KOPT-K1 (cell line): ENCODE measurements at regions not wholly inside any gene's neighbourhood (a gene's known extent, or its start where the extent isn't known, plus 50 kb on each side); places are given as distances from the start of the nearest gene placed in this dataset.

Source experiments
- H3K27ac ChIP-seq: fragments of 200-600 bp; sonication (generic); 2 replicates; pipeline ENCODE4 v1.5.1; 2016; ENCODE audit warnings: antibody characterized with exemption, mild to moderate bottlenecking, low read depth, low read length; ENCODE audit not compliant: poor library complexity, severe bottlenecking
- H3K36me3 ChIP-seq: fragments of 200-600 bp; sonication (generic); 2 replicates; pipeline ENCODE4 v1.5.1; 2017; ENCODE audit warnings: antibody characterized with exemption, mild to moderate bottlenecking, low read length, moderate library complexity; ENCODE audit not compliant: insufficient read depth
- H3K9me3 ChIP-seq: fragments of 200-600 bp; sonication (generic); 2 replicates; pipeline ENCODE4 v1.5.1; 2017; ENCODE audit warnings: antibody characterized with exemption, low read length, mild to moderate bottlenecking; ENCODE audit not compliant: insufficient read depth, poor library complexity, severe bottlenecking

- no peak overlapping the region for H3K27ac ChIP-seq
- H3K9me3 ChIP-seq, result no peaks in the 10 kb centered on the region
- no peaks in the 10 kb centered on the region for H3K36me3 ChIP-seq
Observed at GRCh38 chrY:17339028-17339427, 541.0 kb downstream of the CDY2B start.

- no peak overlapping the region for H3K27ac ChIP-seq
- no peaks in the 10 kb centered on the region for H3K36me3 ChIP-seq
- no peaks in the 10 kb centered on the region for H3K9me3 ChIP-seq
Observed at GRCh38 chrY:17330733-17331132, 549.3 kb downstream of the CDY2B start.

- H3K27ac ChIP-seq, result no peak overlapping the region
- H3K36me3 ChIP-seq, result no peaks in the 10 kb centered on the region
- H3K9me3 ChIP-seq, result no peaks in the 10 kb centered on the region
Observed at GRCh38 chrY:17319916-17320315, 560.1 kb downstream of the CDY2B start.

- Histone ChIP-seq H3K27ac (no peak overlapping the region), H3K9me3 (no peaks in the 10 kb centered on the region), H3K36me3 (no peaks in the 10 kb centered on the region)
Observed at GRCh38 chrY:17318631-17319030, 561.4 kb downstream of the CDY2B start.

- no peak overlapping the region for H3K27ac ChIP-seq
Observed at GRCh38 chrY:17277056-17277455, 603.0 kb downstream of the CDY2B start.

GRCh38 chrY:17259497-17259896, 620.5 kb downstream of the CDY2B start:
- H3K27ac ChIP-seq, result no peak overlapping the region
- H3K9me3 ChIP-seq, result no peaks in the 10 kb centered on the region
- no peaks in the 10 kb centered on the region for H3K36me3 ChIP-seq

More at GRCh38 chrY:17277056-17277455, 603.0 kb downstream of the CDY2B start:
- H3K36me3 ChIP-seq, result no peaks in the 10 kb centered on the region
- H3K9me3 ChIP-seq, result no peaks in the 10 kb centered on the region

GRCh38 chrY:17238406-17238805, 641.6 kb downstream of the CDY2B start:
- Histone ChIP-seq H3K36me3 (no peaks in the 10 kb centered on the region), H3K27ac (no peak overlapping the region), H3K9me3 (no peaks in the 10 kb centered on the region)

- no peaks in the 10 kb centered on the region for H3K9me3 ChIP-seq
- H3K36me3 ChIP-seq, result no peaks in the 10 kb centered on the region
- H3K27ac ChIP-seq, result no peak overlapping the region
Observed at GRCh38 chrY:17235769-17236168, 644.3 kb downstream of the CDY2B start.

GRCh38 chrY:17233435-17234109, 646.4 kb downstream of the CDY2B start:
- no peaks in the 10 kb centered on the region for H3K9me3 ChIP-seq
- H3K36me3 ChIP-seq, result no peaks in the 10 kb centered on the region
- H3K27ac ChIP-seq, result no peak overlapping the region

GRCh38 chrY:17231994-17232393, 648.0 kb downstream of the CDY2B start:
- no peaks in the 10 kb centered on the region for H3K9me3 ChIP-seq
- H3K36me3 ChIP-seq, result no peaks in the 10 kb centered on the region
- H3K27ac ChIP-seq, result no peak overlapping the region

- Histone ChIP-seq H3K27ac (no peak overlapping the region), H3K36me3 (no peaks in the 10 kb centered on the region), H3K9me3 (no peaks in the 10 kb centered on the region)
Observed at GRCh38 chrY:17223502-17223901, 656.5 kb downstream of the CDY2B start.

GRCh38 chrY:17202395-17202794, 677.6 kb downstream of the CDY2B start:
- Histone ChIP-seq H3K36me3 (no peaks in the 10 kb centered on the region), H3K27ac (no peak overlapping the region), H3K9me3 (no peaks in the 10 kb centered on the region)

GRCh38 chrY:17184299-17184698, 695.7 kb downstream of the CDY2B start:
- Histone ChIP-seq H3K27ac (no peak overlapping the region), H3K36me3 (no peaks in the 10 kb centered on the region), H3K9me3 (no peaks in the 10 kb centered on the region)

GRCh38 chrY:17166881-17167280, 713.1 kb downstream of the CDY2B start:
- H3K9me3 ChIP-seq, result no peaks in the 10 kb centered on the region
- no peak overlapping the region for H3K27ac ChIP-seq
- H3K36me3 ChIP-seq, result no peaks in the 10 kb centered on the region

GRCh38 chrY:17122166-17122565, 757.9 kb downstream of the CDY2B start:
- H3K9me3 ChIP-seq, result no peaks in the 10 kb centered on the region

GRCh38 chrY:17085303-17085702, 794.7 kb downstream of the CDY2B start:
- H3K27ac ChIP-seq, result no peak overlapping the region
- peaks cover 56% of the 10 kb centered on the region for H3K9me3 ChIP-seq
- H3K36me3 ChIP-seq, result no peaks in the 10 kb centered on the region

More at GRCh38 chrY:17122166-17122565, 757.9 kb downstream of the CDY2B start:
- H3K27ac ChIP-seq, result no peak overlapping the region
- no peaks in the 10 kb centered on the region for H3K36me3 ChIP-seq
